Suprapubic skin (tissue), 4 donors: ENCODE measurements at regions not wholly inside any gene's neighbourhood (a gene's known extent, or its start where the extent isn't known, plus 50 kb on each side); places are given as distances from the start of the nearest gene placed in this dataset.

Experiments used
- POLR2A ChIP-seq, 2 donors: fragments of 450-650 bp; IDR thresholded peaks; one replicate each; pipeline ENCODE4 v1.6.1; 2017; ENCODE audit warnings: antibody characterized with exemption in 2 of 2, mild to moderate bottlenecking in 2 of 2, moderate library complexity in 2 of 2
- POLR2AphosphoS5 ChIP-seq, 3 donors: sonication (generic); formaldehyde crosslinking; IDR thresholded peaks; one replicate each; pipeline ENCODE4 v1.6.1; 2017; ENCODE audit warnings: antibody characterized with exemption in 3 of 3
- TF ChIP-seq, protein P1 (sequence below), 2 donors: fragments of 200-600 bp in 1 of 2; fragments of 450-650 bp in 1 of 2; sonication (generic) in 1 of 2; IDR thresholded peaks; one replicate each; pipeline ENCODE4 v1.5.1; 2016 to 2019; ENCODE audit warnings: antibody characterized with exemption in 2 of 2, mild to moderate bottlenecking in 1 of 2, moderate library complexity in 1 of 2

DNA sequence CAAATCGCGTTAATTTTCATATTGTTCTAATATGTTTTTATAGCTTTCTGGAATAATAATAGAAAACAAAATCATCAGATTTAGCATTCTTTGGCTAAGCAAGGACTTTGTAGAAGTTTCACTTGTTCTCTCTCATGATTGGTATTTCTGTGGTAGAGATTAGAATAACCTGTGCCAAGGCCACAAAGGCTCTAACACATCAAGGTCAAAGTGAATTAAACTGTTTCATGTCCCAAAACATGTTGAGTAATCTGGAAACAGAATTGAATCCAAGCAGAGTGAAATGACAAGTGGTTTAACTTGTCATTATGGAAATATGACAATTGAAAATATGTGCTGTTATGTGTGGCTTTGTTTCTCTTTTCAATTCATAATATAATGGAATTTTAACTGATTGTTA is 617.4 kb downstream of the CCDC85A start:
- TF ChIP-seq, protein P1, sequence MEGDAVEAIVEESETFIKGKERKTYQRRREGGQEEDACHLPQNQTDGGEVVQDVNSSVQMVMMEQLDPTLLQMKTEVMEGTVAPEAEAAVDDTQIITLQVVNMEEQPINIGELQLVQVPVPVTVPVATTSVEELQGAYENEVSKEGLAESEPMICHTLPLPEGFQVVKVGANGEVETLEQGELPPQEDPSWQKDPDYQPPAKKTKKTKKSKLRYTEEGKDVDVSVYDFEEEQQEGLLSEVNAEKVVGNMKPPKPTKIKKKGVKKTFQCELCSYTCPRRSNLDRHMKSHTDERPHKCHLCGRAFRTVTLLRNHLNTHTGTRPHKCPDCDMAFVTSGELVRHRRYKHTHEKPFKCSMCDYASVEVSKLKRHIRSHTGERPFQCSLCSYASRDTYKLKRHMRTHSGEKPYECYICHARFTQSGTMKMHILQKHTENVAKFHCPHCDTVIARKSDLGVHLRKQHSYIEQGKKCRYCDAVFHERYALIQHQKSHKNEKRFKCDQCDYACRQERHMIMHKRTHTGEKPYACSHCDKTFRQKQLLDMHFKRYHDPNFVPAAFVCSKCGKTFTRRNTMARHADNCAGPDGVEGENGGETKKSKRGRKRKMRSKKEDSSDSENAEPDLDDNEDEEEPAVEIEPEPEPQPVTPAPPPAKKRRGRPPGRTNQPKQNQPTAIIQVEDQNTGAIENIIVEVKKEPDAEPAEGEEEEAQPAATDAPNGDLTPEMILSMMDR (IDR thresholded peaks at IDR 0.05), result no peak
- TF ChIP-seq POLR2AphosphoS5 (IDR thresholded peaks at IDR 0.05), result no peak
- TF ChIP-seq POLR2A (IDR thresholded peaks at IDR 0.05), result no peak
